ENCODE measurements at regions not wholly inside any gene's neighbourhood (a gene's known extent, or its start where the extent isn't known, plus 50 kb on each side); places are given as distances from the start of the nearest gene placed in this dataset.

GRCh38 chr7:115070311-115070710, 148.4 kb downstream of the MDFIC start:
- TF ChIP-seq CTCF (IDR thresholded peaks at IDR 0.05) (no peak), POLR2A (IDR thresholded peaks at IDR 0.05) (no peak), EP300 (IDR thresholded peaks at IDR 0.05) (no peak)

All from ovary (tissue), 3 donors.